ENCODE measurements at regions not wholly inside any gene's neighbourhood (a gene's known extent, or its start where the extent isn't known, plus 50 kb on each side); places are given as distances from the start of the nearest gene placed in this dataset.

DNA sequence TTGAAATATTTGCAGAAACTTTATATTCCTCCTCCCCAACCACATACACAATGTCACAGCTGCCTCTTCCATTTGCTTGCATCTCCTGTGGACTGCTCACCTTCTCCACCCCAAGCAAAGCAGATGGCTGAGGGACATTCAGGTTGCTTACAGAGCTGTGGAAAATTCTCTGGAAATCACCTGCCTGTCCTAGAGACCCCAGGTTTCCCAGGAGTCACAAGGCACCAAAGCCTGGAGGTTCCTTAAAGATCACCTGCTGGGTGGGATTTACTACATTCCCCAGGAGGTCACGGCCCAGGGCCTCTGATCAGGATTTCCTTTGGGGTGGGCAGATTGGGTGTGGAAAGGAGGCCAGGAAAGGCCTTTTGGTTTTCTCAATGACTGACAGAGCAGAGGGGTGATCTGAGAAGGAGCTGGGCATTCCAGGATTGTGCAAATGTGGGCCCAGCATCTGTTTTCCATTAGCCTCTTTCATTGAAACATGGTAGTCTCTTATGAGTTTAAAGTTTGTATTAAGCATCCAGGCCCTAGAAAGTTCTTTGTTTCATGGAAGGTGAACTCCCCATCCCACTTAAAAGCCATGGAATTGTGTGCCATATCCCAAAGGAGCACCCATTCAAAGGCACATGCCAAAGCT is 410.7 kb upstream of the TNP1 start:
- no peaks in the 10 kb centered on the region for H3K27me3 ChIP-seq (ENCODE audit: control insufficient read depth, insufficient read depth, low read length)
- no peak overlapping the region for H3K4me3 ChIP-seq (ENCODE audit: low read depth, low read length)
- no peaks in the 10 kb centered on the region for H3K4me1 ChIP-seq
- H3K9me3 ChIP-seq (ENCODE audit: control insufficient read depth, low read length): no peaks in the 10 kb centered on the region
- no peaks in the 10 kb centered on the region for H3K36me3 ChIP-seq (ENCODE audit: control insufficient read depth, insufficient read depth, low read length)
- H3K79me2 ChIP-seq: no peaks in the 10 kb centered on the region
- H3K27ac ChIP-seq: no peak overlapping the region
- no peak for TF ChIP-seq CTCF (IDR thresholded peaks at IDR 0.05)
- no peak overlapping the region for H3K9ac ChIP-seq
- H2AFZ ChIP-seq: no peak overlapping the region
- H3K4me2 ChIP-seq (ENCODE audit: low read length): no peak overlapping the region

- no peak overlapping the region for H3K27ac ChIP-seq
- no peaks in the 10 kb centered on the region for H3K79me2 ChIP-seq
- no peak overlapping the region for H3K4me2 ChIP-seq (ENCODE audit: low read length)
- H3K4me3 ChIP-seq (ENCODE audit: low read depth, low read length): no peak overlapping the region
- no peak overlapping the region for H2AFZ ChIP-seq
- no peaks in the 10 kb centered on the region for H3K4me1 ChIP-seq
- no peaks in the 10 kb centered on the region for H3K9me3 ChIP-seq (ENCODE audit: control insufficient read depth, low read length)
- H3K36me3 ChIP-seq (ENCODE audit: control insufficient read depth, insufficient read depth, low read length): no peaks in the 10 kb centered on the region
- no peak for TF ChIP-seq CTCF (IDR thresholded peaks at IDR 0.05)
- no peak overlapping the region for H3K9ac ChIP-seq
- no peaks in the 10 kb centered on the region for H3K27me3 ChIP-seq (ENCODE audit: control insufficient read depth, insufficient read depth, low read length)
Measured at GRCh38 chr2:217269701-217270484, 410.0 kb upstream of the TNP1 start.

DNA sequence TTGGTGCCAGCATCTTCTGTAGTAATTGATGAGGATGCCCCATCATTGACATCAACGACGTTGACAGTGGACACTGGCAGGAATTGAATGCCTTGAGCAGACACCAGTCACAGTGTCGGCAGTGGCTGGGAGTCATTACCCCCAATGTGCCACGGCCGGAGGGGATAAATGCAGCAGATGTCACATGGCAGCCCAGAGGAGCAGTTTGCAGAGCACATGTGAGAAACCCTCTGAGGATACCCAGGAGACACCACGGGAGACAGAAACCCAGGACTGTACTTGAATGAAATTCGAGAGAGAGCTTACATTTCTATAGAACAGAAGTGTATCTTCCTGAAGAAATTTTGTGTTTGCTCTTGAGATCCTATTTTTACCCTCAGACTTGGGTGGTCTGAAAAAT is 409.1 kb upstream of the TNP1 start:
- Histone ChIP-seq H3K36me3 (ENCODE audit: control insufficient read depth, insufficient read depth, low read length) (no peaks in the 10 kb centered on the region), H3K4me2 (ENCODE audit: low read length) (no peak overlapping the region)

GRCh38 chr2:217267758-217268157 is 407.9 kb upstream of the TNP1 start:
- Histone ChIP-seq H3K4me1 (no peaks in the 10 kb centered on the region), H3K27me3 (ENCODE audit: control insufficient read depth, insufficient read depth, low read length) (no peaks in the 10 kb centered on the region), H2AFZ (no peak overlapping the region), H3K4me2 (ENCODE audit: low read length) (no peak overlapping the region), H3K36me3 (ENCODE audit: control insufficient read depth, insufficient read depth, low read length) (no peaks in the 10 kb centered on the region), H3K4me3 (ENCODE audit: low read depth, low read length) (no peak overlapping the region), H3K27ac (no peak overlapping the region), H3K9ac (no peak overlapping the region), H3K9me3 (ENCODE audit: control insufficient read depth, low read length) (no peaks in the 10 kb centered on the region), H3K79me2 (no peaks in the 10 kb centered on the region)
- no peak for TF ChIP-seq CTCF (IDR thresholded peaks at IDR 0.05)

More for the DNA sequence above, 409.1 kb upstream of the TNP1 start:
- H3K27ac ChIP-seq: no peak overlapping the region
- H3K79me2 ChIP-seq: no peaks in the 10 kb centered on the region
- H3K4me1 ChIP-seq: no peaks in the 10 kb centered on the region
- no peak overlapping the region for H3K4me3 ChIP-seq (ENCODE audit: low read depth, low read length)
- no peak for TF ChIP-seq CTCF (IDR thresholded peaks at IDR 0.05)
- H3K27me3 ChIP-seq (ENCODE audit: control insufficient read depth, insufficient read depth, low read length): no peaks in the 10 kb centered on the region
- H3K9me3 ChIP-seq (ENCODE audit: control insufficient read depth, low read length): no peaks in the 10 kb centered on the region
- H3K9ac ChIP-seq: no peak overlapping the region
- no peak overlapping the region for H2AFZ ChIP-seq
